CD8-positive, alpha-beta memory T cell (primary cell): ENCODE measurements at regions not wholly inside any gene's neighbourhood (a gene's known extent, or its start where the extent isn't known, plus 50 kb on each side); places are given as distances from the start of the nearest gene placed in this dataset.

ENCODE experiments used
- CTCF ChIA-PET: fragments of 350-600 bp; sonication (Branson Sonifier 250); formaldehyde crosslinking; loops from one replicate; lab custom pipeline; 2021; ENCODE audit warnings: antibody characterized with exemption; lab: Charles Lee
- POLR2A ChIA-PET: fragments of 350-600 bp; sonication (Branson Sonifier 250); formaldehyde crosslinking; loops from one replicate; lab custom pipeline; 2021; ENCODE audit warnings: antibody characterized with exemption; lab: Charles Lee
- DNase-seq, 5 donors: peaks; one replicate each; pipeline versions ENCODE4 v3.0.0 to v3.0.0-alpha.2; 2020 to 2022; ENCODE audit warnings: mixed read lengths in 1 of 5
- H3K27ac ChIP-seq: one replicate; pipeline ENCODE4 v1.7.0; 2013; ENCODE audit warnings: low read depth, mild to moderate bottlenecking, low read length, moderate library complexity
- H3K27me3 ChIP-seq: 2 replicates; pipeline ENCODE4 v1.7.0; 2013; ENCODE audit warnings: low read length, mild to moderate bottlenecking; ENCODE audit not compliant: insufficient read depth, poor library complexity, severe bottlenecking
- H3K36me3 ChIP-seq: 2 replicates; pipeline ENCODE4 v1.7.0; 2013; ENCODE audit warnings: mild to moderate bottlenecking, low read length, moderate library complexity; ENCODE audit not compliant: insufficient read depth
- H3K4me1 ChIP-seq: 2 replicates; pipeline ENCODE4 v1.7.0; 2013; ENCODE audit warnings: mild to moderate bottlenecking, low read length, moderate library complexity; ENCODE audit not compliant: insufficient read depth
- H3K4me3 ChIP-seq: 2 replicates; pipeline ENCODE4 v1.7.0; 2013; ENCODE audit warnings: mild to moderate bottlenecking, low read length
- H3K9me3 ChIP-seq: 2 replicates; pipeline ENCODE4 v1.7.0; 2013; ENCODE audit warnings: mild to moderate bottlenecking, low read length
- H3K27ac Mint-ChIP-seq, 8 donors: one replicate each; pipeline ENCODE4 v1.8.0; 2020 to 2021; ENCODE audit warnings: mixed read lengths in 8 of 8, mild to moderate bottlenecking in 6 of 8, inconsistent platforms in 3 of 8, moderate library complexity in 3 of 8
- H3K27me3 Mint-ChIP-seq, 2 donors: one replicate each; pipeline ENCODE4 v1.8.0; 2020 to 2021; ENCODE audit warnings: mixed read lengths in 2 of 2, mild to moderate bottlenecking in 1 of 2, moderate library complexity in 1 of 2
- H3K36me3 Mint-ChIP-seq, 3 donors: one replicate each; pipeline ENCODE4 v1.8.0; 2020 to 2021; ENCODE audit warnings: mixed read lengths in 3 of 3, inconsistent platforms in 1 of 3, mild to moderate bottlenecking in 1 of 3
- H3K4me1 Mint-ChIP-seq, 3 donors: one replicate each; pipeline ENCODE4 v1.8.0; 2020 to 2021; ENCODE audit warnings: mixed read lengths in 3 of 3, inconsistent platforms in 1 of 3, mild to moderate bottlenecking in 1 of 3
- H3K4me3 Mint-ChIP-seq, 7 donors: one replicate each; pipeline ENCODE4 v1.8.0; 2020 to 2021; ENCODE audit warnings: mixed read lengths in 7 of 7, mild to moderate bottlenecking in 6 of 7, moderate library complexity in 4 of 7, inconsistent platforms in 2 of 7
- H3K9me3 Mint-ChIP-seq, 5 donors: one replicate each; pipeline ENCODE4 v1.8.0; 2020 to 2022; ENCODE audit warnings: mixed read lengths in 5 of 5, mild to moderate bottlenecking in 3 of 5, moderate library complexity in 2 of 5, inconsistent platforms in 1 of 5

DNA sequence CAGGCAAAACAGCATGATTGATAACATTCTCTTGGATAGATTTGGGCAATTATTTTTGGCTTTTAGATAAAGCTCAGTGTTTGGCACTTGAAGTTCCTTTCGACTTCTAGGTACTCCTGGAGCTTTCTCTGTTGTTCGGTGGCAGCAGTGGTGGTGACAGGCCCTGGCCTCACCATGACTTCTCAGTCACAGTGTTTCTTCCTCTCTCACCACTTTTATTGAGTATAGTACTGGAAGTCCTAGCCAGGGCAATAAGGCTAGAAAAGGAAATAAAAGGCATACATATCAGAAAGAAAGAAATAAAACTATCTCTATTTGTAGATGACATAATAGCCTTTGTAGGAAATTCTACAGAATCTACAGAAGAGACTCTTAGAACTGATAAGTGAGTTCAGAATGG, 101.2 kb upstream of the SIRPG start:
- no peak overlapping the region for H3K4me3 ChIP-seq
- no peaks in the 10 kb centered on the region for H3K4me1 ChIP-seq
- POLR2A ChIA-PET, result no interaction called here
- H3K27me3 Mint-ChIP-seq, result peaks cover 0 to 7% of the 10 kb centered on the region in 2 donors
- H3K4me1 Mint-ChIP-seq, result peaks cover 7 to 10% (median 8%) of the 10 kb centered on the region in 3 donors
- H3K27ac Mint-ChIP-seq, result peak overlapping the region in 1 of 8 donors; percentile 50
- CTCF ChIA-PET, result interaction anchor here (2.4 kb wide), 1 partner anchor 18 kb away, joined by 8 read pairs; no protein-coding TSS in a partner anchor
- no peaks in the 10 kb centered on the region for H3K36me3 ChIP-seq
- H3K27ac ChIP-seq, result no peak overlapping the region
- no peaks in the 10 kb centered on the region for H3K9me3 ChIP-seq
- no peaks in the 10 kb centered on the region for H3K27me3 ChIP-seq
- no peak for DNase-seq
- no peaks in the 10 kb centered on the region for H3K36me3 Mint-ChIP-seq
- no peak overlapping the region for H3K4me3 Mint-ChIP-seq
- H3K9me3 Mint-ChIP-seq, result no peaks in the 10 kb centered on the region

GRCh38 chr20:1757606-1758512, 100.3 kb upstream of the SIRPG start:
- Mint-ChIP-seq H3K9me3 (peaks cover 0 to under 1% (median 0%) of the 10 kb centered on the region in 5 donors), H3K4me1 (peaks cover 8 to 11% (median 10%) of the 10 kb centered on the region in 3 donors), H3K4me3 (no peak overlapping the region), H3K27ac (no peak overlapping the region), H3K36me3 (no peaks in the 10 kb centered on the region), H3K27me3 (peaks cover 0 to 7% of the 10 kb centered on the region in 2 donors)
- no peak overlapping the region for H3K4me3 ChIP-seq
- no peak for DNase-seq
- H3K4me1 ChIP-seq, result no peaks in the 10 kb centered on the region
- H3K9me3 ChIP-seq, result no peaks in the 10 kb centered on the region
- ChIA-PET POLR2A (no interaction called here), CTCF (interaction anchor here (1.6 to 2.4 kb wide), 2 partner anchors 19 to 24 kb away, joined by 3 to 8 read pairs; no protein-coding TSS in a partner anchor)
- no peak overlapping the region for H3K27ac ChIP-seq
- H3K36me3 ChIP-seq, result no peaks in the 10 kb centered on the region
- H3K27me3 ChIP-seq, result no peaks in the 10 kb centered on the region

GRCh38 chr20:1757072-1757471, 99.5 kb upstream of the SIRPG start:
- Histone ChIP-seq H3K4me1 (no peaks in the 10 kb centered on the region), H3K36me3 (no peaks in the 10 kb centered on the region), H3K27me3 (no peaks in the 10 kb centered on the region), H3K4me3 (no peak overlapping the region), H3K27ac (no peak overlapping the region), H3K9me3 (no peaks in the 10 kb centered on the region)
- ChIA-PET CTCF (interaction anchor here (1.6 kb wide), 1 partner anchor 23 kb away, joined by 3 read pairs; no protein-coding TSS in a partner anchor), POLR2A (no interaction called here)
- H3K9me3 Mint-ChIP-seq, result peaks cover 0 to 6% (median 4%) of the 10 kb centered on the region in 5 donors
- peaks cover 8 to 11% (median 10%) of the 10 kb centered on the region in 3 donors for H3K4me1 Mint-ChIP-seq
- H3K36me3 Mint-ChIP-seq, result peaks cover 0 to 5% (median 0%) of the 10 kb centered on the region in 3 donors
- no peak overlapping the region for H3K27ac Mint-ChIP-seq
- peaks cover 0 to 7% of the 10 kb centered on the region in 2 donors for H3K27me3 Mint-ChIP-seq
- no peak overlapping the region for H3K4me3 Mint-ChIP-seq
- DNase-seq, result no peak

DNA sequence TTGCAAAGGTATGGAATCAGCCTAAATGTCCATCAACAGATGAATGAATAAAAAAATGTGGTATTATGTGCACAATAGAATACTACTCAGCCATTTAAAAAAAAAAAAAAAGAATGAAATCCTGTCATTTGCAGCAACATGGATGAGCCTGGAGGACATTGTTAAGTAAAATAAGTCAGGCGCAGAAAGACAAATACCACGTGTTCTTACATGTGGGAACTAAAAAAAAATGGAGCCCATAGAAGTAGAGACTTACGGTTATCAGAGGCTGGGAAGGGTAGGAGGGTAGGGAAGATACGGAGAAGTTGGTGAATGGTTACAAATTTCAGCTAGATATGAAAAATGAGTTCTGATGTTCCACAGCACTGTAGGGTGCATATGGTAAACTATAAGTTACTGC, 97.2 kb upstream of the SIRPG start:
- no peaks in the 10 kb centered on the region for H3K27me3 ChIP-seq
- Mint-ChIP-seq H3K27me3 (peaks cover 0 to 1% of the 10 kb centered on the region in 2 donors), H3K27ac (peak overlapping the region in 1 of 8 donors; percentile 80), H3K4me3 (no peak overlapping the region), H3K36me3 (peaks cover 0 to 12% (median 0%) of the 10 kb centered on the region in 3 donors), H3K9me3 (peaks cover 2 to 13% (median 9%) of the 10 kb centered on the region in 5 donors), H3K4me1 (peaks cover 8 to 11% (median 10%) of the 10 kb centered on the region in 3 donors)
- H3K4me3 ChIP-seq, result no peak overlapping the region
- H3K9me3 ChIP-seq, result no peaks in the 10 kb centered on the region
- no peaks in the 10 kb centered on the region for H3K4me1 ChIP-seq
- ChIA-PET CTCF (no interaction called here), POLR2A (no interaction called here)
- no peak overlapping the region for H3K27ac ChIP-seq
- no peak for DNase-seq
- H3K36me3 ChIP-seq, result no peaks in the 10 kb centered on the region

- no peak overlapping the region for H3K4me3 ChIP-seq
- H3K9me3 ChIP-seq, result no peaks in the 10 kb centered on the region
- H3K27ac Mint-ChIP-seq, result no peak overlapping the region
- H3K36me3 ChIP-seq, result no peaks in the 10 kb centered on the region
- H3K9me3 Mint-ChIP-seq, result peaks cover 2 to 13% (median 9%) of the 10 kb centered on the region in 5 donors
- H3K4me1 ChIP-seq, result no peaks in the 10 kb centered on the region
- H3K4me1 Mint-ChIP-seq, result peaks cover 8 to 11% (median 10%) of the 10 kb centered on the region in 3 donors
- no peak overlapping the region for H3K4me3 Mint-ChIP-seq
- DNase-seq, result no peak
- no peaks in the 10 kb centered on the region for H3K27me3 ChIP-seq
- no peak overlapping the region for H3K27ac ChIP-seq
- peaks cover 0 to 1% of the 10 kb centered on the region in 2 donors for H3K27me3 Mint-ChIP-seq
- CTCF ChIA-PET, result no interaction called here
- H3K36me3 Mint-ChIP-seq, result peaks cover 0 to 12% (median 0%) of the 10 kb centered on the region in 3 donors
- POLR2A ChIA-PET, result no interaction called here
Observed at GRCh38 chr20:1754306-1754705, 96.7 kb upstream of the SIRPG start.

DNA sequence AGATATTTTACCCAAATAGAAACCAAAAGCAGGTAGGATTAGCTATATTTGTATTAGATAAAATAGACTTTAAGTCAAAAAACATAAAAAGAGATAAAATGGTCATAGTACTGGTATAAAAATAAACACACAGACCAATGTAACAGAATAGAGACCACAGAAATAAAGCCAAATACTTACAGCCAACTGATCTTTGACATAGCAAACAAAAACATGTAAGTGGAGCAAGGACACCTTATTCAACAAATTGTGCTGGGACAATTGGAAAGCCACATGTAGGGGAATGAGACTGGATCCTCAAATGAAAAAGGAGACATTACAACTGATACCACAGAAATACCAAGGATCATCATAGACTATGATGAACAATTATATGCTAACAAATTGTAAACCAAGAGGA, 94.5 kb upstream of the SIRPG start:
- CTCF ChIA-PET, result interaction anchor here (1.4 kb wide), 1 partner anchor 25 kb away, joined by 5 read pairs; no protein-coding TSS in a partner anchor

DNA sequence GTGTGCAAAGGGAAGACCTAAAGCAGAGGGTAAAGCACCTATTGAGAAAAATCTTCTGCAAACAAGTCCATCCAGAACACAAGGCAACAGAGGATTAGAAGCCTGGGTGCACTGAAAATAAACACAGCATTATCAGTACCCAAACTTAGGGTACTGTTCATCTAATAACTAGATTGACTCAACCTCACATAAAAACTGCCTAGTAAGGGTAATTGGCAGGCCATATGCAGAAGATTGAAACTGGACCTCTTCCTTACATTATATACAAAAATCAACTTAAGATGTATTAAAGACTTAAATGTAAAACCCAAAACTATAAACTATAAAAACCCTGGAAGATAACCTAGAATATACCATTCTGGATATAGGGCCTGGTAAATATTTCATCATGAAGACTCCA, 91.2 kb upstream of the SIRPG start:
- CTCF ChIA-PET, result no interaction called here
- H3K4me3 Mint-ChIP-seq, result no peak overlapping the region
- Histone ChIP-seq H3K4me3 (no peak overlapping the region), H3K36me3 (no peaks in the 10 kb centered on the region), H3K27me3 (no peaks in the 10 kb centered on the region), H3K27ac (no peak overlapping the region), H3K9me3 (no peaks in the 10 kb centered on the region), H3K4me1 (no peaks in the 10 kb centered on the region)
- H3K27ac Mint-ChIP-seq, result no peak overlapping the region
- peaks cover 3 to 7% of the 10 kb centered on the region in 2 donors for H3K27me3 Mint-ChIP-seq
- no peak for DNase-seq
- H3K9me3 Mint-ChIP-seq, result peaks cover 2 to 13% (median 9%) of the 10 kb centered on the region in 5 donors
- peaks cover 1 to 2% (median 2%) of the 10 kb centered on the region in 3 donors for H3K4me1 Mint-ChIP-seq
- POLR2A ChIA-PET, result no interaction called here
- peaks cover 0 to 12% (median 0%) of the 10 kb centered on the region in 3 donors for H3K36me3 Mint-ChIP-seq

More for the DNA sequence above, 94.5 kb upstream of the SIRPG start:
- H3K36me3 Mint-ChIP-seq, result peaks cover 0 to 12% (median 0%) of the 10 kb centered on the region in 3 donors
- no peaks in the 10 kb centered on the region for H3K36me3 ChIP-seq
- no peak overlapping the region for H3K4me3 Mint-ChIP-seq
- no peaks in the 10 kb centered on the region for H3K4me1 ChIP-seq
- no peak overlapping the region for H3K27ac Mint-ChIP-seq
- H3K27me3 ChIP-seq, result no peaks in the 10 kb centered on the region
- no peak overlapping the region for H3K4me3 ChIP-seq
- peaks cover 2 to 4% of the 10 kb centered on the region in 2 donors for H3K27me3 Mint-ChIP-seq
- peaks cover 2 to 13% (median 9%) of the 10 kb centered on the region in 5 donors for H3K9me3 Mint-ChIP-seq
- H3K9me3 ChIP-seq, result no peaks in the 10 kb centered on the region
- H3K4me1 Mint-ChIP-seq, result peaks cover 8 to 11% (median 10%) of the 10 kb centered on the region in 3 donors
- POLR2A ChIA-PET, result no interaction called here
- no peak for DNase-seq
- no peak overlapping the region for H3K27ac ChIP-seq
